ENCODE measurements at regions not wholly inside any gene's neighbourhood (a gene's known extent, or its start where the extent isn't known, plus 50 kb on each side); places are given as distances from the start of the nearest gene placed in this dataset.
"Not testable (repeated sequence)": the region's sequence is repeated elsewhere in the genome, so short reads cannot be mapped to it uniquely, and the experiment has no call there.

GRCh38 chr17:54694287-54694887, 206.3 kb upstream of the TOM1L1 start:
- ATAC-seq: no peak
- CTCF ChIA-PET: no interaction called here
- no peak overlapping the region for H3K9ac ChIP-seq (ENCODE audit: low read length)

GRCh38 chr17:54712798-54713197, 187.9 kb upstream of the TOM1L1 start:
- DNase-seq (ENCODE audit: low read depth, low spot score); H3K9ac ChIP-seq (ENCODE audit: low read length); RAD21 ChIA-PET (ENCODE audit: low non-redundant PET in 1 of 2, low total read pairs in 2 of 2, uncharacterized antibody in 2 of 2, unreplicated experiment in 2 of 2); BruUV-seq (replicated peaks); intact Hi-C loops (cut with micrococcal nuclease); CTCF ChIA-PET; H3K4me3 ChIP-seq (replicated peaks in 1 of 2; ENCODE audit: low read depth in 1 of 2, low read length in 2 of 2); H3K4me1 ChIP-seq (ENCODE audit: control insufficient read depth in 1 of 2, insufficient read depth in 2 of 2, low read length in 2 of 2); H3K27ac ChIP-seq (ENCODE audit: low read depth, low read length); H3K79me2 ChIP-seq (ENCODE audit: insufficient read depth, low read length); H3K9me2 ChIP-seq (ENCODE audit: insufficient read depth); H3K27me3 ChIP-seq (ENCODE audit: insufficient read depth, low read length); ATAC-seq; H2AFZ ChIP-seq (ENCODE audit: low read depth, low read length, poor library complexity, severe bottlenecking); POLR2A ChIA-PET; H3K4me2 ChIP-seq (ENCODE audit: low read length); H3K36me3 ChIP-seq (ENCODE audit: control insufficient read depth in 1 of 2, insufficient read depth in 2 of 2, low read length in 2 of 2); H4K20me1 ChIP-seq (ENCODE audit: insufficient read depth): not testable (repeated sequence)
- peaks cover 15 to 20% of the 10 kb centered on the region in 2 experiments; a peak in 3 of 4 replicates for H3K9me3 ChIP-seq (ENCODE audit: control insufficient read depth in 1 of 2, insufficient read depth in 1 of 2, low read depth in 1 of 2, low read length in 2 of 2)

More at GRCh38 chr17:54694287-54694887, 206.3 kb upstream of the TOM1L1 start:
- H4K20me1 ChIP-seq (ENCODE audit: insufficient read depth): no peaks in the 10 kb centered on the region
- no peak overlapping the region for H3K27ac ChIP-seq (ENCODE audit: low read depth, low read length)
- no peak for TF ChIP-seq POLR2A (IDR thresholded peaks at IDR 0.05; ENCODE audit: borderline replicate concordance, extremely low read depth, insufficient read depth, insufficient read length)
- TF ChIP-seq ZFX (IDR thresholded peaks at IDR 0.05): no peak
- no peak for TF ChIP-seq POLR2AphosphoS5 (IDR thresholded peaks at IDR 0.05; ENCODE audit: low read depth, low read length)
- no peak for TF ChIP-seq SRF (IDR thresholded peaks at IDR 0.05; ENCODE audit: low read depth)
- TF ChIP-seq EGR1 (IDR thresholded peaks at IDR 0.05; ENCODE audit: low read depth): no peak
- TF ChIP-seq EZH2 (IDR thresholded peaks at IDR 0.05): no peak
- no peak for TF ChIP-seq ZNF274 (IDR thresholded peaks at IDR 0.05; ENCODE audit: low read depth, low read length)
- TF ChIP-seq CTCF (IDR thresholded peaks at IDR 0.05 in 2 of 3, conservative IDR thresholded peaks at IDR 0.05 in 1 of 3; ENCODE audit: borderline replicate concordance in 1 of 3, insufficient read depth in 1 of 3, low read depth in 2 of 3, low read length in 2 of 3): no peak
- TF ChIP-seq EZH2phosphoT487 (IDR thresholded peaks at IDR 0.05; ENCODE audit: borderline replicate concordance): no peak
- no peak for TF ChIP-seq TCF7L2 (IDR thresholded peaks at IDR 0.05; ENCODE audit: borderline replicate concordance, extremely low read depth, insufficient read depth, insufficient read length)
- TF ChIP-seq ATF3 (IDR thresholded peaks at IDR 0.05): no peak
- H3K4me3 ChIP-seq (replicated peaks in 1 of 2; ENCODE audit: low read depth in 1 of 2, low read length in 2 of 2): no peak overlapping the region
- ChIA-PET RAD21 (ENCODE audit: low non-redundant PET in 1 of 2, low total read pairs in 2 of 2, uncharacterized antibody in 2 of 2, unreplicated experiment in 2 of 2) (no interaction called here), POLR2A (no interaction called here)
- H3K4me1 ChIP-seq (ENCODE audit: control insufficient read depth in 1 of 2, insufficient read depth in 2 of 2, low read length in 2 of 2): no peaks in the 10 kb centered on the region
- no peak overlapping the region for H2AFZ ChIP-seq (ENCODE audit: low read depth, low read length, poor library complexity, severe bottlenecking)
- no TSS peak for BruUV-seq (replicated peaks)
- H3K79me2 ChIP-seq (ENCODE audit: insufficient read depth, low read length): no peaks in the 10 kb centered on the region
- H3K9me2 ChIP-seq (ENCODE audit: insufficient read depth): no peaks in the 10 kb centered on the region
- H3K4me2 ChIP-seq (ENCODE audit: low read length): no peak overlapping the region
- no peaks in the 10 kb centered on the region for H3K27me3 ChIP-seq (ENCODE audit: insufficient read depth, low read length)
- intact Hi-C loops (cut with micrococcal nuclease): no loop called here
- peaks cover 5 to 33% of the 10 kb centered on the region in 2 experiments; a peak in 3 of 4 replicates for H3K9me3 ChIP-seq (ENCODE audit: control insufficient read depth in 1 of 2, insufficient read depth in 1 of 2, low read depth in 1 of 2, low read length in 2 of 2)
- H3K36me3 ChIP-seq (ENCODE audit: control insufficient read depth in 1 of 2, insufficient read depth in 2 of 2, low read length in 2 of 2): no peaks in the 10 kb centered on the region
- DNase-seq (ENCODE audit: low read depth, low spot score): no peak
